Memory B cell (primary cell): ENCODE measurements at regions not wholly inside any gene's neighbourhood (a gene's known extent, or its start where the extent isn't known, plus 50 kb on each side); places are given as distances from the start of the nearest gene placed in this dataset.
"Not testable (repeated sequence)": the region's sequence is repeated elsewhere in the genome, so short reads cannot be mapped to it uniquely, and the experiment has no call there.

ENCODE experiments used
- ATAC-seq: fragments of 150-1000 bp; cut with Tn5 transposase; 2 replicates; pipeline ENCODE4 v1.10.0; 2021; ENCODE audit warnings: low read depth, mild to moderate bottlenecking, moderate library complexity
- DNase-seq, 2 donors: peaks; one replicate each; pipeline ENCODE4 v3.0.0; 2022; ENCODE audit warnings: low spot score in 2 of 2
- H3K27ac Mint-ChIP-seq: one replicate; pipeline ENCODE4 v1.8.0; 2022; ENCODE audit warnings: mild to moderate bottlenecking, moderate library complexity, mixed read lengths
- H3K27me3 Mint-ChIP-seq: one replicate; pipeline ENCODE4 v1.8.0; 2022; ENCODE audit warnings: mixed read lengths
- H3K36me3 Mint-ChIP-seq: one replicate; pipeline ENCODE4 v1.8.0; 2022; ENCODE audit warnings: mild to moderate bottlenecking, mixed read lengths
- H3K4me1 Mint-ChIP-seq: one replicate; pipeline ENCODE4 v1.8.0; 2022; ENCODE audit warnings: mixed read lengths
- H3K4me3 Mint-ChIP-seq: one replicate; pipeline ENCODE4 v1.8.0; 2022; ENCODE audit warnings: mild to moderate bottlenecking, moderate library complexity, mixed read lengths
- H3K9me3 Mint-ChIP-seq: one replicate; pipeline ENCODE4 v1.8.0; 2022; ENCODE audit warnings: mixed read lengths

GRCh38 chrX:66876776-66877175 is 237.9 kb upstream of the EDA2R start:
- H3K9me3 Mint-ChIP-seq = no peaks in the 10 kb centered on the region
- no peaks in the 10 kb centered on the region for H3K4me1 Mint-ChIP-seq
- H3K27ac Mint-ChIP-seq = no peak overlapping the region
- no peak for ATAC-seq
- H3K36me3 Mint-ChIP-seq = no peaks in the 10 kb centered on the region
- no peak overlapping the region for H3K4me3 Mint-ChIP-seq
- H3K27me3 Mint-ChIP-seq = no peaks in the 10 kb centered on the region
- no peak for DNase-seq

GRCh38 chrX:66872771-66873170 is 233.9 kb upstream of the EDA2R start:
- peaks cover 1% of the 10 kb centered on the region for H3K9me3 Mint-ChIP-seq
- H3K4me1 Mint-ChIP-seq = no peaks in the 10 kb centered on the region
- ATAC-seq = no peak
- DNase-seq = no peak
- H3K27me3 Mint-ChIP-seq = no peaks in the 10 kb centered on the region
- H3K36me3 Mint-ChIP-seq = no peaks in the 10 kb centered on the region
- H3K4me3 Mint-ChIP-seq = no peak overlapping the region
- H3K27ac Mint-ChIP-seq = no peak overlapping the region

DNA sequence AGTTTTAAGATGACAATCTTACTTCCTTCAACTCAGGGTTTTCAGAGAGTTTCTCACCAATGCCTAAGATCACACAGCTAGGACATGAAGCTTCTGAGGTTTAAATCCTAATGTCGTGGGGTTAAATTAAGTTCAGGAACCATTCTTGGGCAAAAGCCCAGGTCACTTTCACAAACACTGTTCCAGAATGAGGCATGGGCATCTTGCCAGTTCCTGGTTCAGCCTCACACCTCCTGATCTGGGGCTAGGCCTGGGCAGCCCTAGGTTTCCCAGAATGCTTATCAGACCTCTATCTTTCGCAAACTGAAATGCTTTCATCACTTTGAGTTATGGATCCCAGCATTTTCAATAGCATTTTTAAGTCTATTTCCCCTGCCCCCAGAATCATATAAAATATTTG is 224.8 kb upstream of the EDA2R start:
- no peaks in the 10 kb centered on the region for H3K27me3 Mint-ChIP-seq
- no peak overlapping the region for H3K4me3 Mint-ChIP-seq
- DNase-seq = no peak
- H3K27ac Mint-ChIP-seq = no peak overlapping the region
- peaks cover under 1% of the 10 kb centered on the region for H3K9me3 Mint-ChIP-seq
- no peaks in the 10 kb centered on the region for H3K36me3 Mint-ChIP-seq
- ATAC-seq = no peak
- no peaks in the 10 kb centered on the region for H3K4me1 Mint-ChIP-seq

- DNase-seq (no peak), ATAC-seq (no peak)
- H3K36me3 Mint-ChIP-seq = no peaks in the 10 kb centered on the region
- no peaks in the 10 kb centered on the region for H3K4me1 Mint-ChIP-seq
- no peak overlapping the region for H3K27ac Mint-ChIP-seq
- H3K9me3 Mint-ChIP-seq = peaks cover 2% of the 10 kb centered on the region
- H3K4me3 Mint-ChIP-seq = no peak overlapping the region
- no peaks in the 10 kb centered on the region for H3K27me3 Mint-ChIP-seq
Observed at GRCh38 chrX:66833426-66833825, 194.5 kb upstream of the EDA2R start.

- no peak for DNase-seq
- no peaks in the 10 kb centered on the region for H3K4me1 Mint-ChIP-seq
- peaks cover 3% of the 10 kb centered on the region for H3K9me3 Mint-ChIP-seq
- no peak overlapping the region for H3K4me3 Mint-ChIP-seq
- no peak overlapping the region for H3K27ac Mint-ChIP-seq
- H3K27me3 Mint-ChIP-seq = no peaks in the 10 kb centered on the region
- ATAC-seq = no peak
- H3K36me3 Mint-ChIP-seq = no peaks in the 10 kb centered on the region
Observed at GRCh38 chrX:66815227-66815626, 176.3 kb upstream of the EDA2R start.

DNA sequence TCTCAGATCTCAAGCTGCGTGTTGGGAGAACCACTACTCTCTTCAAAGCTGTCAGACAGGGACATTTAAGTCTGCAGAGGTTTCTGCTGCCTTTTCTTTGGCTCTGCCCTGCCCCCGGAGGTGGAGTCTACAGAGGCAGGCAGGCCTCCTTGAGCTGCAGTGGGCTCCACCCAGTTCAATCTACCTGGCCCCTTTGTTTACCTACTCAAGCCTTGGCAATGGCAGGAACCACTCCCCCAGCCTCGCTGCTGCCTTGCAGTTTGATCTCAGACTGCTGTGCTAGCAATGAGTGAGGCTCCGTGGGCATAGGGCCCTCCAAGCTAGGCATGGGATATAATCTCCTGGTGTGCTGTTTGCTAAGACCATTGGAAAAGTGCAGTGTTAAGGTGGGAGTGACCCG is 155.6 kb upstream of the EDA2R start:
- not testable (repeated sequence) for H3K36me3 Mint-ChIP-seq, H3K4me1 Mint-ChIP-seq, ATAC-seq, H3K27me3 Mint-ChIP-seq, H3K9me3 Mint-ChIP-seq, H3K4me3 Mint-ChIP-seq, DNase-seq, H3K27ac Mint-ChIP-seq

DNA sequence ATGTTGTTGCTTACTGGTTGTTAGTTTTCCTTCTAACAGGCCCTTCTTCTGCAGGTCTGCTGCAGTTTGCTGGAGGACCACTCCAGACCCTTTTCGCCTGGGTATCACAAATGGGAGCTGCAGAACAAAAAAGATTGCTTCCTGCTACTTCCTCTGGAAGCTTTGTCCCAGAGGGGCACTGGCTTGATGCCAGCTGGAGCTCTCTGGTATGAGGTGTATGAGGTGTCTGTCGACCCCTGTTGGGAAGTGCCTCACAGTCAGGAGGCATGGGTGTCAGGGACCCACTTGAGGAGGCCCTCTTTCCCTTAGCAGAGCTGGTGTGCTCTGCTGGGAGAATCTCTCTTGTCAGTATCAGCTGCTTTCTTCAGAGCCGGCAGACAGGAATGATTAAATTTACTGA is 127.4 kb upstream of the EDA2R start:
- no peak for DNase-seq
- ATAC-seq = no peak
- H3K4me3 Mint-ChIP-seq = no peak overlapping the region
- H3K4me1 Mint-ChIP-seq = no peaks in the 10 kb centered on the region
- H3K27ac Mint-ChIP-seq = no peak overlapping the region
- no peaks in the 10 kb centered on the region for H3K9me3 Mint-ChIP-seq
- no peaks in the 10 kb centered on the region for H3K27me3 Mint-ChIP-seq
- H3K36me3 Mint-ChIP-seq = no peaks in the 10 kb centered on the region

DNA sequence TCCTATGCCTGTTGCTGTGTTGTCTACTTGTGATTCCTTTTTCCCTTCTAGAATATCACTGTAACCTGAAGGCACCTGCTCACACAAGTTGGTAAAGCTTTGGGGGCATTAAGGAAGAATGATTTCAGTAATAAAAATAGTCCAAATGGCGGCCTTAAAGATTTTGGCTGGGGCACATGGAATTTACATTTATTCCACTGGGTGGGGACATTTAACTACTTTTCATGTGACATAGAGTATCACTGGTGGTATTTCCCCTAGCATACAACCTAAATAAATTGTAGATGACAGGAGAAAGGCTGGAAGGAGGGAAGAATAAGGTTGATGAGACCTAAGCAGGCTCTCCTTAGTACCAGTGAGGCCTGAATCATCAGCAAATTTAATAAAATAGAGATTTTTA is 121.8 kb upstream of the EDA2R start:
- Mint-ChIP-seq H3K4me1 (no peaks in the 10 kb centered on the region), H3K36me3 (no peaks in the 10 kb centered on the region), H3K27ac (no peak overlapping the region), H3K9me3 (no peaks in the 10 kb centered on the region), H3K4me3 (no peak overlapping the region), H3K27me3 (no peaks in the 10 kb centered on the region)
- no peak for ATAC-seq
- DNase-seq = no peak

DNA sequence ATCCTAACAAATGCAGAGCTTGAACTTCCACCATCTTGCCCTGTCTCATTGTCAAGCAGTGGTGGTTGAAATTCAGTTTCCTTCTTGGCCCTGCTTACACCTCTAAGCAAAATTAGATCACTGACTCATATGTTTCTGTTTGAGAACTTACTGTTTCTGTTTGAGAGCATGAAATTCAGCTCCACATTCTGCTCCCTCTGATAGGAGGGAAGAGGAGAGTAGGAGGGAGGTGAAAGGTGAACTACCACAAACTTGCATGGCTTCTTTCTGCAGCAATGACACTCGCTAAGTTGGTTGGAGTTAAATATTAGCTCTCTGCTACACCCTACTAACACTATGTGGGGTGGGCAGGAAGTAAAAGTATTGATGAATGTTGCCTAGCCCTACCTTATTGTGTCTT is 117.8 kb upstream of the EDA2R start:
- H3K27me3 Mint-ChIP-seq = no peaks in the 10 kb centered on the region
- H3K4me3 Mint-ChIP-seq = no peak overlapping the region
- H3K27ac Mint-ChIP-seq = no peak overlapping the region
- no peaks in the 10 kb centered on the region for H3K4me1 Mint-ChIP-seq
- H3K9me3 Mint-ChIP-seq = no peaks in the 10 kb centered on the region
- H3K36me3 Mint-ChIP-seq = no peaks in the 10 kb centered on the region
- ATAC-seq = no peak
- no peak for DNase-seq

DNA sequence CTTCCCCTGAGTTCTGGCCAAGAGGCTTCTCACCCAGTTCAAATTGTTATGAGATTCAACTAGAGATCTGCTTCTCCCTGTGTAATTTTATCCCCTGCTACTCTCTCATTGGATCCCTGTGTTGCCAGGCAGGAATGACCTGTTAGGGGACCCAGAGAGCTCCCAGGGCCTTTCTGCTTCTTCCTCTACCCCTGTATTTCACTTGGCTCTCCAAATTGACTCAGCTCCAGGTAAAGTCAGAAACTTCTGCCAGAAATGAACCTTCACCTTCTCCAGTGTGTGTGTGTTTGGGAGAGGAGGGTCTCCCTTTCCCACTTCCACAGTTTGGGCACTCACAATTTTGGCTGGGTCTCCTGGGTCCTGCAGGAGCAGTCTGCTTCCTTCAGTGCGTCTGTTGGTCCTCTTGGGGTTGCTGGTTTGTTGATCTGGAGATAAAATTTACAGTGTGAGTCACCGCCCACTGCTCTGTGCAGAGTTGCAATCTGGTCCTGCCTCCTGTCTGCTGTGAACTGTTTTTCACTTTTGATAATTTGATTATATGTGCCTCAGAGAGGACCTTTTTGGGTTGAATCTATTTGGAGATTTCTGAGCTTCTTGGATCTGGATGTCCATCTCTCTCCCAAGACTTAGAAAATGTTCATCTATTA is 112.4 kb upstream of the EDA2R start:
- Mint-ChIP-seq H3K36me3 (no peaks in the 10 kb centered on the region), H3K9me3 (no peaks in the 10 kb centered on the region), H3K4me1 (no peaks in the 10 kb centered on the region), H3K27ac (no peak overlapping the region), H3K4me3 (no peak overlapping the region), H3K27me3 (no peaks in the 10 kb centered on the region)
- ATAC-seq = no peak
- DNase-seq = no peak

DNA sequence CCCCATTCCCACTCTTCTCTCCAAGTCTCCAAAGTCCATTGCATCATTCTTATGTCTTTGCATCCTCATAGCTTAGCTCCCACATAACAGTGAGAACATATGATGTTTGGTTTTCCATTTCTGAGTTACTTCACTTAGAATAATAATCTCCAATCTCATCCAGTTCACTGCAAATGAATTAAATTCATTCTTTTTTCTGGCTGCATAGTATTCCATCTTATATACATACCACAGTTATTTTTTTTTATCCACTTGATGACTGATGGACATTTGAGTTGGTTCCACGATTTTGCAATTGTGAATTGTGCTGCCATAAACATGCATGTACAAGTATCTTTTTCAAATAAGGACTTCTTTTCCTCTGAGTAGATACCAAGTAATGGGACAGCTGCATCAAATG is 105.6 kb upstream of the EDA2R start:
- H3K27me3 Mint-ChIP-seq, DNase-seq, H3K4me1 Mint-ChIP-seq, ATAC-seq, H3K36me3 Mint-ChIP-seq, H3K9me3 Mint-ChIP-seq, H3K4me3 Mint-ChIP-seq, H3K27ac Mint-ChIP-seq: not testable (repeated sequence)

DNA sequence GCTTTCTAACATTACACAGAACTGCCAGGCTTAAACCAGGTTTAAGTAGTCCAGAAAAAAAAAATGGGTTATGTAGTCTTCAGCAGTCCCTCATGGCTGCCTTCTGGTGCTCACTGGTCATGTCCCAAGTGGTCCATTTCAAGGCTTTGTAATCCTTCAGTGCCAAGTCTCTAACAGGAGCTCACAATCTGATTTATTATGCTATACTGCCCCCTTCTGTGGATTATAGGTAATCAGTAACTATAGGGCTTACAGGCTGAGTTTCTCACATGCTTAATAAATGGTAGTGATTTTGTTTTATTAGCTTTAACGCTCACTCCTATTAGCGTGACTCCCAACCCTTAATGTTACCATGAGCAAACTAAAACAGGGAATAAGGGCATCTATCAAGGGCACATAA is 92.5 kb upstream of the EDA2R start:
- H3K36me3 Mint-ChIP-seq = no peaks in the 10 kb centered on the region
- ATAC-seq = no peak
- H3K27me3 Mint-ChIP-seq = no peaks in the 10 kb centered on the region
- no peaks in the 10 kb centered on the region for H3K9me3 Mint-ChIP-seq
- H3K4me3 Mint-ChIP-seq = no peak overlapping the region
- DNase-seq = peak in 1 of 2 donors; percentile 3
- H3K4me1 Mint-ChIP-seq = peaks cover 2% of the 10 kb centered on the region
- H3K27ac Mint-ChIP-seq = no peak overlapping the region

GRCh38 chrX:66728818-66729271 is 90.0 kb upstream of the EDA2R start:
- DNase-seq (peak; percentile 0 to 15), ATAC-seq (peak; percentile 38)
- no peak overlapping the region for H3K27ac Mint-ChIP-seq
- H3K4me3 Mint-ChIP-seq = peak overlapping the region; percentile 75
- H3K4me1 Mint-ChIP-seq = peaks cover 2% of the 10 kb centered on the region
- H3K9me3 Mint-ChIP-seq = no peaks in the 10 kb centered on the region
- H3K36me3 Mint-ChIP-seq = no peaks in the 10 kb centered on the region
- no peaks in the 10 kb centered on the region for H3K27me3 Mint-ChIP-seq

GRCh38 chrX:66717926-66718325 is 79.0 kb upstream of the EDA2R start:
- no peak overlapping the region for H3K27ac Mint-ChIP-seq
- peaks cover 4% of the 10 kb centered on the region for H3K9me3 Mint-ChIP-seq
- peaks cover 2% of the 10 kb centered on the region for H3K36me3 Mint-ChIP-seq
- peaks cover 4% of the 10 kb centered on the region for H3K27me3 Mint-ChIP-seq
- no peaks in the 10 kb centered on the region for H3K4me1 Mint-ChIP-seq
- H3K4me3 Mint-ChIP-seq = no peak overlapping the region
- DNase-seq = no peak
- no peak for ATAC-seq
